Esophagus muscularis mucosa (tissue), 4 donors: ENCODE measurements at regions not wholly inside any gene's neighbourhood (a gene's known extent, or its start where the extent isn't known, plus 50 kb on each side); places are given as distances from the start of the nearest gene placed in this dataset.

Experiments
- DNase-seq: peaks from one replicate; pipeline ENCODE4 v3.0.0-alpha.2; 2017; ENCODE audit errors: extremely low spot score
- H3K27ac ChIP-seq, 4 donors: fragments of 200-600 bp; sonication (generic); replicated peaks in 1 of 4; 1 replicate in 3 of 4; 2 replicates in 1 of 4; pipeline ENCODE4 v1.5.1; 2016 to 2019; ENCODE audit warnings: mild to moderate bottlenecking in 1 of 4
- H3K27me3 ChIP-seq, 4 donors: fragments of 200-600 bp; sonication (generic); one replicate each; pipeline versions ENCODE4 v1.5.1 to v1.6.0; 2016 to 2019
- H3K36me3 ChIP-seq, 4 donors: fragments of 200-600 bp; sonication (generic); one replicate each; pipeline ENCODE4 v1.5.1; 2016 to 2019
- H3K4me1 ChIP-seq, 4 donors: fragments of 200-600 bp; sonication (generic); one replicate each; pipeline ENCODE4 v1.5.1; 2016 to 2019
- H3K4me3 ChIP-seq, 4 donors: fragments of 200-600 bp; sonication (generic); 1 replicate in 2 of 4; 2 replicates in 2 of 4; pipeline ENCODE4 v1.5.1; 2016 to 2019; ENCODE audit warnings: mild to moderate bottlenecking in 4 of 4, moderate library complexity in 1 of 4
- H3K9me3 ChIP-seq, 4 donors: fragments of 200-600 bp; sonication (generic); 1 replicate in 3 of 4; 2 replicates in 1 of 4; pipeline ENCODE4 v1.5.1; 2016 to 2019
- CTCF ChIP-seq, 3 experiments: fragments of 200-600 bp in 2 of 3; fragments of 450-650 bp in 1 of 3; sonication (generic) in 2 of 3; IDR thresholded peaks; one replicate each; pipeline ENCODE4 v1.5.1; 2017 to 2019; ENCODE audit warnings: antibody characterized with exemption in 3 of 3, mild to moderate bottlenecking in 2 of 3, moderate library complexity in 1 of 3
- EP300 ChIP-seq: sonication (generic); formaldehyde crosslinking; IDR thresholded peaks from one replicate; pipeline ENCODE4 v1.6.1; 2017; ENCODE audit warnings: antibody characterized with exemption
- POLR2A ChIP-seq: fragments of 450-650 bp; IDR thresholded peaks from one replicate; pipeline ENCODE4 v1.6.1; 2017; ENCODE audit warnings: antibody characterized with exemption, moderate library complexity, mild to moderate bottlenecking, low read depth
- POLR2AphosphoS5 ChIP-seq, 2 donors: sonication (generic); formaldehyde crosslinking; IDR thresholded peaks; one replicate each; pipeline ENCODE4 v1.6.1; 2017; ENCODE audit warnings: antibody characterized with exemption in 2 of 2
- WGBS: methylation state at CpG from one replicate; pipeline ENCODE4 v1.1.5; 2018; 5-methylcytosine and 5-hydroxymethylcytosine counted together
- intact Hi-C: fragments of 100-400 bp; cut with DNase I; formaldehyde crosslinking; loops from one replicate; pipeline ENCODE4 v1.15.1; 2023

DNA sequence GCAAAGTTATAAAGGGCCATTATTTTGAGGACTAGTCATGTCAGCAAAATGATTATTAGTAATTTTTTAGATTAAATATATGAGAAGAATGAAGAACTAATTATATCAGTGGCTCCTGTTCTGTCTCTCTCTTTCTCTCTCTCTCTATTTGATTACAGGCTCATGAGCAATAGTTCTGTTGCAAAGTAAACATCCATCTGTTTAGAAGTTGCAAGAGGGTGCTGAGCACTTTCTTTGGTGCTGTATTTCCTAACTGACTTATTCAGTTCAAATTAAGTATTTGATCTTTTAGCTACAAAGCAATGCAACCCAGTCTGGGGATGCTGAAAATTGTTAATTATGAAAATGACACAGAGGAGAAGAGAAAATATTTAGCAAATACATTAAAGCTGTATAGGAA, 408.1 kb upstream of the UBE2E3 start:
- intact Hi-C loops, result no loop called here
- H3K36me3 ChIP-seq, result no peaks in the 10 kb centered on the region
- TF ChIP-seq CTCF (IDR thresholded peaks at IDR 0.05) (no peak), POLR2A (no peak), POLR2AphosphoS5 (IDR thresholded peaks at IDR 0.05) (no peak), EP300 (no peak)
- no peaks in the 10 kb centered on the region for H3K27me3 ChIP-seq
- no peak for DNase-seq
- H3K4me1 ChIP-seq, result no peaks in the 10 kb centered on the region
- H3K4me3 ChIP-seq, result no peak overlapping the region
- H3K9me3 ChIP-seq, result no peaks in the 10 kb centered on the region
- no peak overlapping the region for H3K27ac ChIP-seq

- no peaks in the 10 kb centered on the region for H3K4me1 ChIP-seq
- H3K9me3 ChIP-seq, result no peaks in the 10 kb centered on the region
- DNase-seq, result no peak
- no peak overlapping the region for H3K27ac ChIP-seq
- no peak overlapping the region for H3K4me3 ChIP-seq
- intact Hi-C loops, result no loop called here
- H3K27me3 ChIP-seq, result no peaks in the 10 kb centered on the region
- 41% methylated on average over 2 of the region's 2 CpGs for WGBS
- no peaks in the 10 kb centered on the region for H3K36me3 ChIP-seq
- TF ChIP-seq EP300 (no peak), CTCF (IDR thresholded peaks at IDR 0.05) (no peak), POLR2AphosphoS5 (IDR thresholded peaks at IDR 0.05) (no peak), POLR2A (no peak)
Observed at GRCh38 chr2:180571559-180571958, 408.8 kb upstream of the UBE2E3 start.

GRCh38 chr2:180570864-180571263, 409.5 kb upstream of the UBE2E3 start:
- 85% methylated on average over 3 of the region's 3 CpGs for WGBS
- intact Hi-C loops, result no loop called here
- no peak for DNase-seq
- H3K9me3 ChIP-seq, result no peaks in the 10 kb centered on the region
- no peaks in the 10 kb centered on the region for H3K36me3 ChIP-seq
- TF ChIP-seq EP300 (no peak), CTCF (IDR thresholded peaks at IDR 0.05) (no peak), POLR2A (no peak), POLR2AphosphoS5 (IDR thresholded peaks at IDR 0.05) (no peak)
- no peaks in the 10 kb centered on the region for H3K4me1 ChIP-seq
- H3K27ac ChIP-seq, result no peak overlapping the region
- no peaks in the 10 kb centered on the region for H3K27me3 ChIP-seq
- H3K4me3 ChIP-seq, result no peak overlapping the region

GRCh38 chr2:180564051-180564450, 416.4 kb upstream of the UBE2E3 start:
- Histone ChIP-seq H3K9me3 (no peaks in the 10 kb centered on the region), H3K4me1 (no peaks in the 10 kb centered on the region), H3K27ac (no peak overlapping the region), H3K36me3 (no peaks in the 10 kb centered on the region), H3K4me3 (no peak overlapping the region), H3K27me3 (no peaks in the 10 kb centered on the region)
- WGBS, result 96% methylated on average over 2 of the region's 2 CpGs
- intact Hi-C loops, result no loop called here
- TF ChIP-seq CTCF (IDR thresholded peaks at IDR 0.05) (no peak), POLR2A (no peak), POLR2AphosphoS5 (IDR thresholded peaks at IDR 0.05) (no peak), EP300 (no peak)
- DNase-seq, result no peak

GRCh38 chr2:180562378-180562777, 418.0 kb upstream of the UBE2E3 start:
- Histone ChIP-seq H3K27ac (no peak overlapping the region), H3K4me1 (no peaks in the 10 kb centered on the region), H3K9me3 (peaks cover 0 to 3% (median 0%) of the 10 kb centered on the region in 4 donors), H3K4me3 (no peak overlapping the region), H3K36me3 (no peaks in the 10 kb centered on the region), H3K27me3 (no peaks in the 10 kb centered on the region)
- 65% methylated on average over 3 of the region's 3 CpGs for WGBS
- intact Hi-C loops, result no loop called here
- no peak for TF ChIP-seq EP300
- TF ChIP-seq POLR2A, result no peak
- no peak for TF ChIP-seq POLR2AphosphoS5 (IDR thresholded peaks at IDR 0.05)
- no peak for TF ChIP-seq CTCF (IDR thresholded peaks at IDR 0.05)
- no peak for DNase-seq
